Heart left ventricle (tissue), 16 donors: ENCODE measurements at regions not wholly inside any gene's neighbourhood (a gene's known extent, or its start where the extent isn't known, plus 50 kb on each side); places are given as distances from the start of the nearest gene placed in this dataset.

Source experiments
- ATAC-seq, 4 donors: fragments of 200-7000 bp; cut with Tn5 transposase; one replicate each; pipeline ENCODE4 v1.9.1; 2020 to 2022; ENCODE audit warnings: moderate library complexity in 4 of 4, mild to moderate bottlenecking in 3 of 4, moderate number of reproducible peaks in 1 of 4
- DNase-seq, 5 donors: peaks; one replicate each; pipeline ENCODE4 v3.0.0-alpha.2; 2020
- H3K27ac ChIP-seq, 12 donors: fragments of 200-600 bp; sonication (generic) in 4 of 12; one replicate each; pipeline versions ENCODE4 v1.5.0 to v1.8.0; 2016 to 2022; ENCODE audit warnings: mild to moderate bottlenecking in 2 of 12
- H3K27me3 ChIP-seq, 9 donors: fragments of 200-600 bp; sonication (generic) in 2 of 9; one replicate each; pipeline versions ENCODE4 v1.5.1 to v1.8.0; 2016 to 2022; ENCODE audit warnings: mild to moderate bottlenecking in 3 of 9
- H3K36me3 ChIP-seq, 9 donors: fragments of 200-600 bp; sonication (generic) in 2 of 9; one replicate each; pipeline versions ENCODE4 v1.5.0 to v1.8.0; 2018 to 2022; ENCODE audit warnings: mild to moderate bottlenecking in 2 of 9
- H3K4me1 ChIP-seq, 12 donors: fragments of 200-600 bp; sonication (generic) in 4 of 12; one replicate each; pipeline versions ENCODE4 v1.5.0 to v1.8.0; 2016 to 2022; ENCODE audit warnings: mild to moderate bottlenecking in 3 of 12
- H3K4me3 ChIP-seq, 12 donors: fragments of 200-600 bp; sonication (generic) in 4 of 12; one replicate each; pipeline versions ENCODE4 v1.5.0 to v1.8.0; 2017 to 2022; ENCODE audit warnings: mild to moderate bottlenecking in 9 of 12, moderate library complexity in 4 of 12
- H3K9me3 ChIP-seq, 12 donors: fragments of 200-600 bp; sonication (generic) in 4 of 12; one replicate each; pipeline versions ENCODE4 v1.5.0 to v1.8.0; 2016 to 2022; ENCODE audit warnings: mild to moderate bottlenecking in 1 of 12
- POLR2A ChIP-seq, 2 donors: fragments of 450-650 bp; IDR thresholded peaks; one replicate each; pipeline ENCODE4 v1.6.1; 2017; ENCODE audit warnings: antibody characterized with exemption in 2 of 2, mild to moderate bottlenecking in 2 of 2, moderate library complexity in 2 of 2
- WGBS, 4 donors: extraction: QIAGEN DNeasy Blood & Tissue Kit in 2 of 4; methylation state at CpG; one replicate each; pipeline versions ENCODE4 v1.1.5 to v1.1.7; 2013 to 2018; 5-methylcytosine and 5-hydroxymethylcytosine counted together
- intact Hi-C, 10 donors: fragments of 100-400 bp; cut with DNase I; formaldehyde crosslinking; loops; one replicate each; pipeline versions ENCODE4 v1.11.1 to v1.14.2; 2022
- TF ChIP-seq, protein P1 (sequence below), 12 donors: fragments of 200-600 bp; sonication (generic) in 4 of 12; IDR thresholded peaks; one replicate each; pipeline versions ENCODE4 v1.5.0 to v1.8.0; 2018 to 2022; ENCODE audit warnings: antibody characterized with exemption in 12 of 12, mild to moderate bottlenecking in 5 of 12
- donor health status: ischemic (EF 13 %, LVEDD 7.1; RV severe dilation, severe dysfunction).
- donor health status: healthy with polysubstance abuse.
- donor health status: DM: no; HTN: yes; CAD: no.
- donor health status: DM: no; HTN: no; CAD: no.
- donor health status: ischemic (EF 25% LVEDD 6.9; RV normal size, moderate dysfunction).
- donor health status: ischemic (EF 25% LVEDD 5.7; RV mildly dilated, moderate dysfunction).
- donor health status: healthy.
- donor health status: DM: yes; HTN: yes; CAD: no.
- donor health status: ischemic (EF 35%, LVEDD 5.7; RV mildly dilated, moderate dysfunction).
- donor health status: nonischemic (EF 11% LVEDD 7.7; RV severe dilation, severe dysfunction).
- donor health status: DM: yes; HTN: yes; CAD: no.
- donor health status: PGD.
- donor health status: ischemic (EF 29% LVEDD 5.4; RV normal size, mild dysfunction).
- donor health status: nonischemic (EF 23%, LVEDD 6.1; RV moderate dilation, normal function).

GRCh38 chr16:76741623-76742022 lies 449.4 kb upstream of the MON1B start:
- WGBS, 4 donors: 93 to 95% (median 94%) methylated on average over 4 of the region's 4 CpGs
- intact Hi-C loops: no loop called here
- Histone ChIP-seq H3K27ac (no peak overlapping the region), H3K9me3 (peaks cover 0 to 32% (median 22%) of the 10 kb centered on the region in 12 donors), H3K27me3 (no peaks in the 10 kb centered on the region), H3K4me3 (no peak overlapping the region), H3K4me1 (no peaks in the 10 kb centered on the region), H3K36me3 (no peaks in the 10 kb centered on the region)
- TF ChIP-seq, protein P1, sequence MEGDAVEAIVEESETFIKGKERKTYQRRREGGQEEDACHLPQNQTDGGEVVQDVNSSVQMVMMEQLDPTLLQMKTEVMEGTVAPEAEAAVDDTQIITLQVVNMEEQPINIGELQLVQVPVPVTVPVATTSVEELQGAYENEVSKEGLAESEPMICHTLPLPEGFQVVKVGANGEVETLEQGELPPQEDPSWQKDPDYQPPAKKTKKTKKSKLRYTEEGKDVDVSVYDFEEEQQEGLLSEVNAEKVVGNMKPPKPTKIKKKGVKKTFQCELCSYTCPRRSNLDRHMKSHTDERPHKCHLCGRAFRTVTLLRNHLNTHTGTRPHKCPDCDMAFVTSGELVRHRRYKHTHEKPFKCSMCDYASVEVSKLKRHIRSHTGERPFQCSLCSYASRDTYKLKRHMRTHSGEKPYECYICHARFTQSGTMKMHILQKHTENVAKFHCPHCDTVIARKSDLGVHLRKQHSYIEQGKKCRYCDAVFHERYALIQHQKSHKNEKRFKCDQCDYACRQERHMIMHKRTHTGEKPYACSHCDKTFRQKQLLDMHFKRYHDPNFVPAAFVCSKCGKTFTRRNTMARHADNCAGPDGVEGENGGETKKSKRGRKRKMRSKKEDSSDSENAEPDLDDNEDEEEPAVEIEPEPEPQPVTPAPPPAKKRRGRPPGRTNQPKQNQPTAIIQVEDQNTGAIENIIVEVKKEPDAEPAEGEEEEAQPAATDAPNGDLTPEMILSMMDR (IDR thresholded peaks at IDR 0.05): no peak
- TF ChIP-seq POLR2A (IDR thresholded peaks at IDR 0.05): no peak
- DNase-seq: no peak
- no peak for ATAC-seq

DNA sequence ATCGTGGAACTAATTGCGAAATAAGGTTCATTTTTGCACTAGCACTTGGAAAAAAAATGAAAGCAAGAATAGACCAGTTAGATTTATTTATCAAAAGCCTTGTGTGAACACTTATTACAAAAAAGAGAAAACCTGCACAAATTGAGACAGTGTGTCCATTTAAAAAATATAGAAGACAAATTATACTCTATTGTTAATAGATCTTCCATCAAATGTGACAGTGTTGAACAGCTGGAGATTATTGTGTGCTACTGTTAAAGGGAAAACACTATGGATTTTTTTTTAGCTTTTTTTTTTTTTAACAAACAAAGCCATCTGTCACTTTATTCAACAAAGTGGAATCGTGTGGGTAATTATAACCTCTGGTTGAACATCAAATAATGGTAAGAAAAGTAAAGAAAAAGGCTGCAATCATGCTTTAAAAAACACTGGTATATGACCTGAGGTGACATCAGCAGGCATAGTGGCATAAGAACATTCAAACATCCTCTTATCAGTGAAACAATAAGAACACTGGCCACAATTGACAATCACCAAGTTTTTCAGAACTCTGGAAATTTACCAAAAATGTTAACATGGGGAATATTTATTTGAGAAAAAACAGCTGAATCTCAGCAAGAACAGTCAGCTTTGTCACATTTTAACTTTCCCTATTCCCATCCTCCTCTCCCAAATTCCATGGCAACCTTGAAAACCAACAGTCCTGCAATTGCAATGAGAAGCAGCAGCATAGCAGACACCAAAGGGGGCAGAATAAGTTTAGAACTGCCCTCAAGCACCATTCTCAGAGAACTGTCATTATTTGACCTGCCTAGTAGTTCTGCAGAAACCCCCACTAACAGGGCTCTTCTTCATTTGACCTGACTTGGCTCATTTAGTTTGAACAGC lies 442.3 kb upstream of the MON1B start:
- 40 to 64% (median 59%) methylated on average over 3 of the region's 3 CpGs for WGBS, 4 donors
- Histone ChIP-seq H3K27me3 (no peaks in the 10 kb centered on the region), H3K9me3 (no peaks in the 10 kb centered on the region), H3K4me3 (no peak overlapping the region), H3K36me3 (no peaks in the 10 kb centered on the region), H3K4me1 (no peaks in the 10 kb centered on the region), H3K27ac (no peak overlapping the region)
- ATAC-seq (no peak), DNase-seq (no peak)
- intact Hi-C loops: no loop called here
- no peak for TF ChIP-seq POLR2A (IDR thresholded peaks at IDR 0.05)
- TF ChIP-seq, protein P1 (IDR thresholded peaks at IDR 0.05): no peak

DNA sequence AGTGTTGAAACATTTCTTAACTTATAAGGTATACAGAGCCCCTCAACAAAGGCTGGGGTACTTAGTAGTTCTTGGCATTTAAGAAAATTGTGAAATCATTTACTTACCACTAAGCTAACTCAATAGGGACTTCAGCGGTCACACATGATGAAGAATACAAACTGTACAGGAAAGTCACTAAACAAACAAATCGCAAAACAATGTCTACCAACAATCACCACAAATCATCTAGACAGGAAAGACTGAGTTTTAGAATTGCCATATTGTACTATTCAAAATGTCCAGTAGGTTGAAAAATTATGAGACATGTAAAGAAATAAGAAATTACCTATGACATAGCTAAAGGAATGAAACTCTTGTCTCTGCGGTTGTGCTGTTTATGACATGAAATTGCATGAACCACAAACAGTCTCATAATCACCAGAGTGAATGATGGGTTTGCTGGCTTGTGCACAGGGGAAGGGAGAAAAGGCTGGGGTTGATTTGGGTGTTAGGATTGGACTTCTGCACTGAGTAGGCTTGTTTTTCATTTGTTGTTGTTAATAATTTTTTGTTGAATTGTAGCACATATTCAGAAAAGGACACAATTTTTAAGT lies 441.1 kb upstream of the MON1B start:
- ATAC-seq (no peak), DNase-seq (no peak)
- intact Hi-C loops: no loop called here
- no peaks in the 10 kb centered on the region for H3K4me1 ChIP-seq
- H3K27ac ChIP-seq: no peak overlapping the region
- H3K36me3 ChIP-seq: no peaks in the 10 kb centered on the region
- H3K4me3 ChIP-seq: no peak overlapping the region
- WGBS, 4 donors: 88 to 98% (median 93%) methylated on average over 3 of the region's 3 CpGs
- TF ChIP-seq POLR2A (IDR thresholded peaks at IDR 0.05): no peak
- TF ChIP-seq, protein P1 (IDR thresholded peaks at IDR 0.05): no peak
- no peaks in the 10 kb centered on the region for H3K9me3 ChIP-seq
- no peaks in the 10 kb centered on the region for H3K27me3 ChIP-seq

- TF ChIP-seq, protein P1 (IDR thresholded peaks at IDR 0.05): no peak
- TF ChIP-seq POLR2A (IDR thresholded peaks at IDR 0.05): no peak
- H3K4me3 ChIP-seq: no peak overlapping the region
- intact Hi-C loops: no loop called here
- H3K36me3 ChIP-seq: no peaks in the 10 kb centered on the region
- no peak overlapping the region for H3K27ac ChIP-seq
- DNase-seq: no peak
- no peaks in the 10 kb centered on the region for H3K4me1 ChIP-seq
- H3K9me3 ChIP-seq: peaks cover 0 to 8% (median 1%) of the 10 kb centered on the region in 12 donors
- no peaks in the 10 kb centered on the region for H3K27me3 ChIP-seq
- ATAC-seq: no peak
- WGBS, 4 donors: 56 to 67% (median 59%) methylated on average over 3 of the region's 3 CpGs
Observed at GRCh38 chr16:76755496-76755895, 435.5 kb upstream of the MON1B start.
